DND-41 (cell line): ENCODE measurements at regions not wholly inside any gene's neighbourhood (a gene's known extent, or its start where the extent isn't known, plus 50 kb on each side); places are given as distances from the start of the nearest gene placed in this dataset.

Experiments used
- CTCF ChIP-seq: IDR thresholded peaks from 2 replicates; pipeline ENCODE4 v1.5.1; 2012; ENCODE audit warnings: borderline replicate concordance, low read length, moderate library complexity, mild to moderate bottlenecking; ENCODE audit not compliant: poor library complexity, severe bottlenecking; ENCODE audit errors: extremely low read depth
- EZH2 ChIP-seq: IDR thresholded peaks from 3 replicates; pipeline ENCODE4 v1.6.1; 2012; ENCODE audit warnings: borderline replicate concordance, low read depth, mild to moderate bottlenecking, moderate library complexity, low read length, inconsistent platforms; ENCODE audit not compliant: severe bottlenecking

- TF ChIP-seq CTCF (no peak), EZH2 (no peak)
Measured at GRCh38 chr15:31495281-31495680, 168.6 kb downstream of the KLF13 start.
